Parathyroid adenoma (tissue), 2 donors: ENCODE measurements at regions not wholly inside any gene's neighbourhood (a gene's known extent, or its start where the extent isn't known, plus 50 kb on each side); places are given as distances from the start of the nearest gene placed in this dataset.

ENCODE experiments used
- H2AFZ ChIP-seq: fragments of 300-600 bp; sonication (generic); one replicate; pipeline ENCODE4 v1.7.0; 2017; ENCODE audit warnings: antibody characterized with exemption, mild to moderate bottlenecking
- H3K27ac ChIP-seq: fragments of 300-600 bp; sonication (generic); one replicate; pipeline ENCODE4 v1.7.0; 2017
- H3K27me3 ChIP-seq: fragments of 300-600 bp; sonication (generic); one replicate; pipeline ENCODE4 v1.7.0; 2017; ENCODE audit warnings: low read length; ENCODE audit not compliant: control insufficient read depth, insufficient read depth
- H3K36me3 ChIP-seq: fragments of 300-600 bp; sonication (generic); one replicate; pipeline ENCODE4 v1.7.0; 2017; ENCODE audit warnings: low read length; ENCODE audit not compliant: control insufficient read depth, insufficient read depth
- H3K4me1 ChIP-seq: fragments of 300-600 bp; sonication (generic); one replicate; pipeline ENCODE4 v1.7.0; 2017; ENCODE audit warnings: control low read depth
- H3K4me2 ChIP-seq: fragments of 300-600 bp; sonication (generic); one replicate; pipeline ENCODE4 v1.7.0; 2017; ENCODE audit warnings: low read length
- H3K4me3 ChIP-seq: fragments of 300-600 bp; sonication (generic); one replicate; pipeline ENCODE4 v1.7.0; 2017; ENCODE audit warnings: low read depth, low read length
- H3K79me2 ChIP-seq: fragments of 300-600 bp; sonication (generic); one replicate; pipeline ENCODE4 v1.7.0; 2017; ENCODE audit warnings: control low read depth
- H3K9ac ChIP-seq: fragments of 300-600 bp; sonication (generic); one replicate; pipeline ENCODE4 v1.7.0; 2017; ENCODE audit warnings: mild to moderate bottlenecking
- H3K9me3 ChIP-seq: fragments of 300-600 bp; sonication (generic); one replicate; pipeline ENCODE4 v1.7.0; 2017; ENCODE audit warnings: low read length; ENCODE audit not compliant: control insufficient read depth
- TF ChIP-seq, protein P1 (sequence below): fragments of 300-600 bp; sonication (generic); IDR thresholded peaks from one replicate; pipeline ENCODE4 v1.7.0; 2017; ENCODE audit warnings: antibody characterized with exemption, mild to moderate bottlenecking
- donor health status: primary hyperparathyroidism.

DNA sequence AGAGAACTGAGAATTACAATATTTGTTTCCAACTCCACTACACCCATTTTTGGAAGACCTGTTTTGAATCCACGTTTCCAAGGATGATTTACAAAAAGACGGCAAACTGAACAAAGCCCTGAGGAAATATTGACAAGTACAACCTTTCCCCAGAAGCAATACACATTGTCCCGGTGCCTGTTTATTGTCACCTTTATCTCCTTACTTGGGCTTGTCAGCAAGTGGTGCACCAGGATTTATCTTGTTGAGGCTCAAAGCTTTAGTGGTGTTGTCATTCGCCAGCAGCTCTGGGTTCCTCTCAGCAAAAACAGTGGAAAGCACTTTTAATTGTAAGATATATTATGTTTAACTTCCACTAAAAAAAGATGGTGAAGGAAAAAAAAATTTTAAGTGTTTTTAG, 1191.9 kb upstream of the TENM4 start:
- H3K36me3 ChIP-seq = no peaks in the 10 kb centered on the region
- TF ChIP-seq, protein P1, sequence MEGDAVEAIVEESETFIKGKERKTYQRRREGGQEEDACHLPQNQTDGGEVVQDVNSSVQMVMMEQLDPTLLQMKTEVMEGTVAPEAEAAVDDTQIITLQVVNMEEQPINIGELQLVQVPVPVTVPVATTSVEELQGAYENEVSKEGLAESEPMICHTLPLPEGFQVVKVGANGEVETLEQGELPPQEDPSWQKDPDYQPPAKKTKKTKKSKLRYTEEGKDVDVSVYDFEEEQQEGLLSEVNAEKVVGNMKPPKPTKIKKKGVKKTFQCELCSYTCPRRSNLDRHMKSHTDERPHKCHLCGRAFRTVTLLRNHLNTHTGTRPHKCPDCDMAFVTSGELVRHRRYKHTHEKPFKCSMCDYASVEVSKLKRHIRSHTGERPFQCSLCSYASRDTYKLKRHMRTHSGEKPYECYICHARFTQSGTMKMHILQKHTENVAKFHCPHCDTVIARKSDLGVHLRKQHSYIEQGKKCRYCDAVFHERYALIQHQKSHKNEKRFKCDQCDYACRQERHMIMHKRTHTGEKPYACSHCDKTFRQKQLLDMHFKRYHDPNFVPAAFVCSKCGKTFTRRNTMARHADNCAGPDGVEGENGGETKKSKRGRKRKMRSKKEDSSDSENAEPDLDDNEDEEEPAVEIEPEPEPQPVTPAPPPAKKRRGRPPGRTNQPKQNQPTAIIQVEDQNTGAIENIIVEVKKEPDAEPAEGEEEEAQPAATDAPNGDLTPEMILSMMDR = no peak
- H3K4me3 ChIP-seq = no peak overlapping the region
- H3K4me1 ChIP-seq = no peaks in the 10 kb centered on the region
- no peaks in the 10 kb centered on the region for H3K9me3 ChIP-seq
- no peak overlapping the region for H3K9ac ChIP-seq
- no peaks in the 10 kb centered on the region for H3K27me3 ChIP-seq
- H3K27ac ChIP-seq = no peak overlapping the region
- no peak overlapping the region for H2AFZ ChIP-seq
- H3K79me2 ChIP-seq = no peaks in the 10 kb centered on the region
- H3K4me2 ChIP-seq = no peak overlapping the region

DNA sequence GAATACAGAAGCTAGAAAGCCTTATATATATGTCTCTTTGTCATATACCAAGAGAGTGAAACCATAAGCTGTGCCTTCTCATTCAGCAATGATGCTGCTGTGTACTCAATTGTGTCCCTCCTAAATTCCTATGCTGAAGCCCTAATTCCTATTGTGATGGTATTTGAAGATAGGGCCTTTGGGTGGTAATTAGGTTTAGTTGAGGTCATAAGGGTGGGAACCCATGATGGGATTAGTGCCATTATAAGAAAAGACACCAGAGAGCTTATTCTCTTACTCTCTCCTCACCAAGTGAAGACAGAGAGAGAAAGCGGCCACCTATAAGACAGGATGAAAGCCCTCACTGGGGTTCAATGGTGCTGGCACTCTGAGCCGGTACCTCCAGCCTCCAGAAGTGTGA, 1191.3 kb upstream of the TENM4 start:
- Histone ChIP-seq H2AFZ (no peak overlapping the region), H3K9me3 (no peaks in the 10 kb centered on the region), H3K9ac (no peak overlapping the region), H3K27me3 (no peaks in the 10 kb centered on the region), H3K4me2 (no peak overlapping the region), H3K36me3 (no peaks in the 10 kb centered on the region), H3K4me3 (no peak overlapping the region), H3K4me1 (no peaks in the 10 kb centered on the region), H3K79me2 (no peaks in the 10 kb centered on the region), H3K27ac (no peak overlapping the region)
- TF ChIP-seq, protein P1 = no peak

DNA sequence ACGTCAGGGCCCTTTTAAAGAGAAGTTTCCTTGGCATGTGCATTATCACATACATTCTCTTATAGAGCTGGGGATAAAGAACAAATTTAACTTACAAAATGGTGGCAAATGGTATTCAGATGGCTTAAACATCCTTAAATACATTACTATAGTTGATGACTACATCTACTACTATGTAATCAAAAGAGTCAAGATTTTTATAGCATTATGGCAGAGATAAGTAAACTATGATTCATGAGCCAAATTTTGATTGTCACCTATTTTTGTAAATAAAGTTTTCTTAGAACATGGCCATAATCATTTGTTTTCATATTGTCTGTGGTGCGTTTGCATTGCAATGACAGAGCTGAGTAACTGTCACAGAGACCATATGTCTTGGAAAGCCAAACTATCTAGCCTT, 1188.6 kb upstream of the TENM4 start:
- Histone ChIP-seq H3K9ac (no peak overlapping the region), H3K79me2 (no peaks in the 10 kb centered on the region), H2AFZ (no peak overlapping the region), H3K27ac (no peak overlapping the region), H3K36me3 (no peaks in the 10 kb centered on the region), H3K4me3 (no peak overlapping the region), H3K9me3 (no peaks in the 10 kb centered on the region), H3K4me2 (no peak overlapping the region), H3K4me1 (no peaks in the 10 kb centered on the region), H3K27me3 (no peaks in the 10 kb centered on the region)
- TF ChIP-seq, protein P1 = no peak

DNA sequence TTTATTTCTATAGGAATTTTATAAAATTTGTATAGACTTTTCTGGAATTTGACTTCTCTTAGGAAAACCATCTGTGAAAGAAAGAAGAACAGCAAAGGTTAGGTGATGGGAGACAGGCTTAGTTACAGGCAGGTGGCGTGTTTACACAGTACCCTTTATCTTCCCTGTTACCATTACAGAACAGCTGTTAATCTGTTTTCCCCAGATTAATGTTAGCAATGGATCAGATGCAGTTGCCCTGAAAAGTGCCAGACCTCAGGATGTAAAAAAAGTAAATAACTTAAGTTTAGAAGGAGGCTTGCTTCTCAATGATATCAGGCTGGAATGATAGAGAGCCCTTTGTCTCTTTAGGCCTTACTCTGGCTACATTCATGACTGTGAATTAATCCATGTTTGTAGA, 1186.5 kb upstream of the TENM4 start:
- no peaks in the 10 kb centered on the region for H3K27me3 ChIP-seq
- H3K4me2 ChIP-seq = no peak overlapping the region
- H3K27ac ChIP-seq = no peak overlapping the region
- no peaks in the 10 kb centered on the region for H3K9me3 ChIP-seq
- H3K4me3 ChIP-seq = no peak overlapping the region
- no peaks in the 10 kb centered on the region for H3K36me3 ChIP-seq
- no peaks in the 10 kb centered on the region for H3K79me2 ChIP-seq
- no peak overlapping the region for H3K9ac ChIP-seq
- H2AFZ ChIP-seq = no peak overlapping the region
- H3K4me1 ChIP-seq = no peaks in the 10 kb centered on the region
- TF ChIP-seq, protein P1 = no peak

DNA sequence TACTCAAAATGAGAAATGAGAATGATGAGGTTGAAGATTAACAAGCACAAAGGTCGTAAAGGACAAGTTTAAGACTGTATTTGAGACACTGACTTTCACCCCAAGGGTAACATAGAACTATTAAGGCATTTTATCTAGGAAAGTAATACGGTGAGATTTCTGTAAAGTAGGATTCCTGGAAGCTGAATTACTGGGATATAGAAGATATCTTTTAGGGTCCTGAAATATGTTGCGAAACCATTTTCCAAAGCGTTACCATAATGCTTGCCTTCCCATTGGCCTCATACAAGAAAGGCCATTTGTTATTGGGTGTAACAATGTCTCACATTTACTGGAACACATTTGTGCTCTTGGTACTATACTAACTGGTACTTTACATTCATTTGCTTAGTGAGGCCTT, 1185.9 kb upstream of the TENM4 start:
- TF ChIP-seq, protein P1 = no peak
- Histone ChIP-seq H3K4me1 (no peaks in the 10 kb centered on the region), H3K4me3 (no peak overlapping the region), H2AFZ (no peak overlapping the region), H3K4me2 (no peak overlapping the region), H3K9me3 (no peaks in the 10 kb centered on the region), H3K36me3 (no peaks in the 10 kb centered on the region), H3K27me3 (no peaks in the 10 kb centered on the region), H3K9ac (no peak overlapping the region), H3K27ac (no peak overlapping the region), H3K79me2 (no peaks in the 10 kb centered on the region)
